Hematopoietic multipotent progenitor cell treated with erythropoietin and hydrocortisone succinate and interleukin-3 and kit ligand, for 17 days (in vitro differentiated cells): ENCODE measurements at regions not wholly inside any gene's neighbourhood (a gene's known extent, or its start where the extent isn't known, plus 50 kb on each side); places are given as distances from the start of the nearest gene placed in this dataset.

Experiments
- DNase-seq: peaks from one replicate; pipeline ENCODE4 v3.0.0-alpha.2; 2015; ENCODE audit warnings: low spot score

- DNase-seq: no peak
Observed at GRCh38 chr3:141418751-141419150, 50.4 kb downstream of the ZBTB38 start.

GRCh38 chr3:141419946-141420345 lies 51.6 kb downstream of the ZBTB38 start:
- no peak for DNase-seq

GRCh38 chr3:141421186-141421585 lies 52.9 kb downstream of the ZBTB38 start:
- DNase-seq: no peak

- no peak for DNase-seq
Observed at GRCh38 chr3:141421639-141422319, 53.5 kb downstream of the ZBTB38 start.

GRCh38 chr3:141422961-141423582 lies 54.8 kb downstream of the ZBTB38 start:
- DNase-seq: no peak

GRCh38 chr3:141425523-141426233 lies 57.4 kb downstream of the ZBTB38 start:
- DNase-seq: no peak

- no peak for DNase-seq
Observed at GRCh38 chr3:141426404-141427034, 58.2 kb downstream of the ZBTB38 start.

GRCh38 chr3:141427764-141428163 lies 59.1 kb upstream of the RASA2 start:
- DNase-seq: no peak

GRCh38 chr3:141429371-141430035 lies 57.3 kb upstream of the RASA2 start:
- DNase-seq: no peak

- DNase-seq: no peak
Observed at GRCh38 chr3:141430316-141430715, 56.5 kb upstream of the RASA2 start.

GRCh38 chr3:141431411-141432378 lies 55.1 kb upstream of the RASA2 start:
- no peak for DNase-seq

- DNase-seq: no peak
Observed at GRCh38 chr3:141432904-141433303, 53.9 kb upstream of the RASA2 start.

GRCh38 chr3:141434255-141434654 lies 52.6 kb upstream of the RASA2 start:
- no peak for DNase-seq

- peak; percentile 19 for DNase-seq
Observed at GRCh38 chr3:141436180-141436579, 50.6 kb upstream of the RASA2 start.
